HL-60 (cell line): ENCODE measurements at regions not wholly inside any gene's neighbourhood (a gene's known extent, or its start where the extent isn't known, plus 50 kb on each side); places are given as distances from the start of the nearest gene placed in this dataset.

ENCODE experiments used
- DNase-seq, 2 experiments: peaks; one replicate each; pipeline ENCODE4 v3.0.0-alpha.2; 2010 to 2020; ENCODE audit warnings: low read depth in 1 of 2, low spot score in 1 of 2
- H3K27ac ChIP-seq: fragments of 250-450 bp; sonication (Bioruptor Pico); replicated peaks from 2 replicates; pipeline ENCODE4 v1.5.1; 2020; ENCODE audit warnings: mild to moderate bottlenecking, moderate library complexity
- H3K27me3 ChIP-seq: fragments of 250-450 bp; sonication (Bioruptor Pico); 2 replicates; pipeline ENCODE4 v1.5.1; 2021; ENCODE audit warnings: mild to moderate bottlenecking, moderate library complexity; ENCODE audit not compliant: insufficient read depth, poor library complexity, severe bottlenecking
- H3K4me3 ChIP-seq: replicated peaks from 2 replicates; pipeline ENCODE4 v1.5.1; 2011; ENCODE audit warnings: mild to moderate bottlenecking, control low read depth, low read length; ENCODE audit not compliant: insufficient read depth
- GABPA ChIP-seq: IDR thresholded peaks from 2 replicates; pipeline ENCODE4 v1.6.1; 2012; ENCODE audit warnings: low read depth
- POLR2AphosphoS5 ChIP-seq: IDR thresholded peaks from 2 replicates; pipeline ENCODE4 v1.6.1; 2012; ENCODE audit warnings: low read depth
- SPI1 ChIP-seq: IDR thresholded peaks from 2 replicates; pipeline ENCODE4 v1.6.1; 2012; ENCODE audit warnings: low read depth, mild to moderate bottlenecking, borderline replicate concordance
- TF ChIP-seq, protein P1 (sequence below): IDR thresholded peaks from one replicate; pipeline ENCODE4 v1.5.1; 2011; ENCODE audit warnings: low read length, control low read depth, inconsistent platforms; ENCODE audit not compliant: insufficient read depth
- TF ChIP-seq, protein P2 (sequence below): IDR thresholded peaks from 2 replicates; pipeline ENCODE4 v1.6.1; 2012; ENCODE audit warnings: low read depth; ENCODE audit not compliant: insufficient replicate concordance

DNA sequence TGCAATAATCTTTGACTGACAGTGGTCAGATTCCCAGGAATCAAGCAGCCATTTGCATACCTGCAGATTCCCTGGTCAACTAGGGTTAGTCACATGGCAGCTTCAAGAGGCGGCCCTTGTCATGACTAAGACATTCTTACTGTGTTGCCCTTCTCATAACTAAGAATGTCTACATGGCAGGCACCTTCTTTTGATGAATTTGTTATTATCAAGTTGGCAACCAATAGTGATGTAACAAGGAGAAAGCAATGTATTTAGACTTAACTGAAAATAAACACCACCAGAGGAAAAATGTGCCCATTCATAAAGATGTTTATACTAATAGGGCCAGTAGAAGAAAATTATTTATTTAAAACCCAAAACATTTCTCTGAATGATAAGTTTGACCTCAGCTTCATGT lies 215.6 kb downstream of the TLE1 start:
- no peak overlapping the region for H3K27ac ChIP-seq
- no peaks in the 10 kb centered on the region for H3K27me3 ChIP-seq
- no peak overlapping the region for H3K4me3 ChIP-seq
- TF ChIP-seq POLR2AphosphoS5 (no peak), GABPA (no peak), SPI1 (no peak)
- TF ChIP-seq, protein P1, sequence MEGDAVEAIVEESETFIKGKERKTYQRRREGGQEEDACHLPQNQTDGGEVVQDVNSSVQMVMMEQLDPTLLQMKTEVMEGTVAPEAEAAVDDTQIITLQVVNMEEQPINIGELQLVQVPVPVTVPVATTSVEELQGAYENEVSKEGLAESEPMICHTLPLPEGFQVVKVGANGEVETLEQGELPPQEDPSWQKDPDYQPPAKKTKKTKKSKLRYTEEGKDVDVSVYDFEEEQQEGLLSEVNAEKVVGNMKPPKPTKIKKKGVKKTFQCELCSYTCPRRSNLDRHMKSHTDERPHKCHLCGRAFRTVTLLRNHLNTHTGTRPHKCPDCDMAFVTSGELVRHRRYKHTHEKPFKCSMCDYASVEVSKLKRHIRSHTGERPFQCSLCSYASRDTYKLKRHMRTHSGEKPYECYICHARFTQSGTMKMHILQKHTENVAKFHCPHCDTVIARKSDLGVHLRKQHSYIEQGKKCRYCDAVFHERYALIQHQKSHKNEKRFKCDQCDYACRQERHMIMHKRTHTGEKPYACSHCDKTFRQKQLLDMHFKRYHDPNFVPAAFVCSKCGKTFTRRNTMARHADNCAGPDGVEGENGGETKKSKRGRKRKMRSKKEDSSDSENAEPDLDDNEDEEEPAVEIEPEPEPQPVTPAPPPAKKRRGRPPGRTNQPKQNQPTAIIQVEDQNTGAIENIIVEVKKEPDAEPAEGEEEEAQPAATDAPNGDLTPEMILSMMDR = no peak
- TF ChIP-seq, protein P2, sequence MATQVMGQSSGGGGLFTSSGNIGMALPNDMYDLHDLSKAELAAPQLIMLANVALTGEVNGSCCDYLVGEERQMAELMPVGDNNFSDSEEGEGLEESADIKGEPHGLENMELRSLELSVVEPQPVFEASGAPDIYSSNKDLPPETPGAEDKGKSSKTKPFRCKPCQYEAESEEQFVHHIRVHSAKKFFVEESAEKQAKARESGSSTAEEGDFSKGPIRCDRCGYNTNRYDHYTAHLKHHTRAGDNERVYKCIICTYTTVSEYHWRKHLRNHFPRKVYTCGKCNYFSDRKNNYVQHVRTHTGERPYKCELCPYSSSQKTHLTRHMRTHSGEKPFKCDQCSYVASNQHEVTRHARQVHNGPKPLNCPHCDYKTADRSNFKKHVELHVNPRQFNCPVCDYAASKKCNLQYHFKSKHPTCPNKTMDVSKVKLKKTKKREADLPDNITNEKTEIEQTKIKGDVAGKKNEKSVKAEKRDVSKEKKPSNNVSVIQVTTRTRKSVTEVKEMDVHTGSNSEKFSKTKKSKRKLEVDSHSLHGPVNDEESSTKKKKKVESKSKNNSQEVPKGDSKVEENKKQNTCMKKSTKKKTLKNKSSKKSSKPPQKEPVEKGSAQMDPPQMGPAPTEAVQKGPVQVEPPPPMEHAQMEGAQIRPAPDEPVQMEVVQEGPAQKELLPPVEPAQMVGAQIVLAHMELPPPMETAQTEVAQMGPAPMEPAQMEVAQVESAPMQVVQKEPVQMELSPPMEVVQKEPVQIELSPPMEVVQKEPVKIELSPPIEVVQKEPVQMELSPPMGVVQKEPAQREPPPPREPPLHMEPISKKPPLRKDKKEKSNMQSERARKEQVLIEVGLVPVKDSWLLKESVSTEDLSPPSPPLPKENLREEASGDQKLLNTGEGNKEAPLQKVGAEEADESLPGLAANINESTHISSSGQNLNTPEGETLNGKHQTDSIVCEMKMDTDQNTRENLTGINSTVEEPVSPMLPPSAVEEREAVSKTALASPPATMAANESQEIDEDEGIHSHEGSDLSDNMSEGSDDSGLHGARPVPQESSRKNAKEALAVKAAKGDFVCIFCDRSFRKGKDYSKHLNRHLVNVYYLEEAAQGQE = no peak
- DNase-seq = no peak

DNA sequence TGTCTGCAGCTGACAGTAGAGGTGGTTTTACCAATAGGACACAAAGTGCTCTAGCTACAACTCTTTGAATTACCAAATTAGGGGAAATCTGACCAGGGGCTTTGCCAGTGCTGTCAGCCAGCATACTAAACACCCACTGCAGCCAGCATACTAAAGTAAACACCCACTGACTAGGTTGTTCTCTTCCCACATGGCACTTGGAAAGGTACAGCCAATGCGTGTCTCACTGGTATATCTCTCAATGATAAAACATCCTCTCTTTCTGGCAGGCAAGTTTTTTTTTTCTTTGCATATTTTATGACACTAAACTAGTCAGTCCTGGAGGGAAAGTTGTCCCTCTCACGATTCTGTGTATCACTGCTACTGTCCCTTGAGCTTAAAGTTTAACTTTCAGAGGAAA lies 216.1 kb downstream of the TLE1 start:
- no peak for TF ChIP-seq GABPA
- TF ChIP-seq, protein P2 = no peak
- no peak for TF ChIP-seq SPI1
- TF ChIP-seq POLR2AphosphoS5 = no peak
- TF ChIP-seq, protein P1 = no peak
- no peak overlapping the region for H3K4me3 ChIP-seq
- no peak overlapping the region for H3K27ac ChIP-seq
- no peak for DNase-seq
- H3K27me3 ChIP-seq = no peaks in the 10 kb centered on the region

DNA sequence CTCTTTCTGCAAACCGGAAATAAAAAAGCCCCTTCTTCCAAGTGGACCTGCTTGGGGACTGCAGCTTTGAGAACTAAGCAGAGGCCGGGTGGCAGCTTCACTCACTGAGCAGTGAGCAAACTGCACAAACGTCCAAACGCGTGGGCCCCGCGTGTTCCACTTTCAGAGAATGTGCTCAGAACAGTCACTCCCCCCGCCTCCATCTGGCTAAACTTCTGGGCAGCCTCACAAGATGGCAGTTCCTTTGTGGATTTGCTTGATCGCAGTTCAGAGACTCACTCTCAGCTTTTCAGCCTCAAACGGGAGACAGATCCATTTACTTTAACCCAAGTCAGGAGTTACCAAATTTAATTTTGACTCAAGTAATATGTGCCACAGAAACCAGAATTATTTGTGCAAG lies 216.6 kb downstream of the TLE1 start:
- H3K4me3 ChIP-seq = no peak overlapping the region
- H3K27me3 ChIP-seq = no peaks in the 10 kb centered on the region
- no peak for DNase-seq
- H3K27ac ChIP-seq = no peak overlapping the region
- TF ChIP-seq POLR2AphosphoS5 (no peak), SPI1 (no peak), GABPA (no peak)
- TF ChIP-seq, protein P1 = no peak
- TF ChIP-seq, protein P2 = no peak
